Lower leg skin (tissue), 3 donors: ENCODE measurements at regions not wholly inside any gene's neighbourhood (a gene's known extent, or its start where the extent isn't known, plus 50 kb on each side); places are given as distances from the start of the nearest gene placed in this dataset.

ENCODE experiments used
- POLR2A ChIP-seq, 2 donors: fragments of 450-650 bp; IDR thresholded peaks; one replicate each; pipeline ENCODE4 v1.6.1; 2016 to 2017; ENCODE audit warnings: antibody characterized with exemption in 2 of 2, mild to moderate bottlenecking in 1 of 2, moderate library complexity in 1 of 2
- TF ChIP-seq, protein P1 (sequence below), 3 donors: fragments of 450-650 bp; IDR thresholded peaks; one replicate each; pipeline ENCODE4 v1.5.1; 2016; ENCODE audit warnings: antibody characterized with exemption in 3 of 3, mild to moderate bottlenecking in 3 of 3, moderate library complexity in 2 of 3

DNA sequence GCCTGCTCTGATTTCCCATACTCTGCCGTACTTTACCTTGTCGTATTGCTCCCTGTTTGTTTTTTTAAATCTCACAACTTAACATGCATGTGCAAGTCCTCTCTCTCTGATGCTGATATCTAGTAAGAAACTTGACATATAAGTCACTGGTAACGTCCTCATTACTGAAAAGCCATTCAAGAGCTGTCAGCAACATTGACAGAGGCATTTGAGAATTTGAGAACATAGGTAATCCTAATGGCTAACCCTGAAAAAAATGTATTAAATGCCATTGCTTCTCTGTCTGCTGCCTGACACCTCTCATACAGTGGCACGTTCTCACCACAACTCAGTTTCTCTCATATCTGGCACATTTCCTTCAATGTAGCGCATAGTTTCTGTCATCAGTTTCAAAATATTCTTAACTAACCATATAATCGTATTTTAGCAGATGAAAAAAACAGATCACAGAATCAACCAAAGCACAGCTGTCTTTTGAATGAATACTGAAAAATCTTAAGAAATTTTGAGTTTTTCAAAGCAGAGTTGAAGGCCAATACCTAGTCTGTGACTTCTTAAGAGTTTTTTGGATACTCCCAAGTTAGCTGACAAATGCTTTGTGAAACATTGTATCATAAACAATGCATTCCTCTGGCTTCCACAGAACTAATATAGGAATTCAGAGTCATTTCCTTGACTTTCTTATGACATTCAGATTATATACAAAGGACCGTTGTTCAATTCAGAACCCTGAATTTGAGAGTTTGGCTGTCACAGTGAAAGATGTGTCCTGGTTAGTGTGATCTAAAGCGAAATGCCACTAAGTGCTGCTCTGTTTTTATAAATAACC is 996.4 kb downstream of the C4orf33 start:
- TF ChIP-seq, protein P1, sequence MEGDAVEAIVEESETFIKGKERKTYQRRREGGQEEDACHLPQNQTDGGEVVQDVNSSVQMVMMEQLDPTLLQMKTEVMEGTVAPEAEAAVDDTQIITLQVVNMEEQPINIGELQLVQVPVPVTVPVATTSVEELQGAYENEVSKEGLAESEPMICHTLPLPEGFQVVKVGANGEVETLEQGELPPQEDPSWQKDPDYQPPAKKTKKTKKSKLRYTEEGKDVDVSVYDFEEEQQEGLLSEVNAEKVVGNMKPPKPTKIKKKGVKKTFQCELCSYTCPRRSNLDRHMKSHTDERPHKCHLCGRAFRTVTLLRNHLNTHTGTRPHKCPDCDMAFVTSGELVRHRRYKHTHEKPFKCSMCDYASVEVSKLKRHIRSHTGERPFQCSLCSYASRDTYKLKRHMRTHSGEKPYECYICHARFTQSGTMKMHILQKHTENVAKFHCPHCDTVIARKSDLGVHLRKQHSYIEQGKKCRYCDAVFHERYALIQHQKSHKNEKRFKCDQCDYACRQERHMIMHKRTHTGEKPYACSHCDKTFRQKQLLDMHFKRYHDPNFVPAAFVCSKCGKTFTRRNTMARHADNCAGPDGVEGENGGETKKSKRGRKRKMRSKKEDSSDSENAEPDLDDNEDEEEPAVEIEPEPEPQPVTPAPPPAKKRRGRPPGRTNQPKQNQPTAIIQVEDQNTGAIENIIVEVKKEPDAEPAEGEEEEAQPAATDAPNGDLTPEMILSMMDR (IDR thresholded peaks at IDR 0.05): no peak
- TF ChIP-seq POLR2A (IDR thresholded peaks at IDR 0.05): no peak
